ENCODE measurements at regions not wholly inside any gene's neighbourhood (a gene's known extent, or its start where the extent isn't known, plus 50 kb on each side); places are given as distances from the start of the nearest gene placed in this dataset.

DNA sequence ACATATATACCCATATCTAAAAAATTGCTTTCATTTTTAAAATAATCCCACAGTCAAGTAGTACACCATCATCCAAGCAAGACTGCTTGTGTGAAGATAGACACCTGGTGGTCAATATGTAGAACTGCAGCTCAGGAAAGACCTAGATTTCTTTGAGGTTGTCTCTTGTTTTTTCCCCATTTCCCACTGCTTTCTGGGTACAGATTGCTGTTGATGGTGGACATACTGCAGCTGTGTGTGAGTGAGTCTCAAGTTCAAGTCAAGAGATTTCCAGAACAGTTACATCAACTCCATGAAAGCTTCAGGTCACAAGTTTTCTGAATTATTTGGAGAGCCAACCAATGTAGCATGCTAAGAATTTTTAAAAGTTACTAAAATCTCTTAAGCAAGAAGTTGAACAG lies 306.4 kb downstream of the DUSP10 start:
- no peaks in the 10 kb centered on the region for H3K27me3 ChIP-seq (replicated peaks in 1 of 2; ENCODE audit: control insufficient read depth in 2 of 2, extremely low read depth in 1 of 2, insufficient read depth in 2 of 2, low read length in 1 of 2)
- H3K36me3 Mint-ChIP-seq: no peaks in the 10 kb centered on the region
- H3K4me3 Mint-ChIP-seq: no peak overlapping the region
- POLR2A ChIA-PET: interaction anchor here in 1 of 2 donors (0.6 kb wide), 1 partner anchor 514 kb away, joined by 4 read pairs; no protein-coding TSS in a partner anchor
- H3K9me3 Mint-ChIP-seq: no peaks in the 10 kb centered on the region
- H3K27ac ChIP-seq (ENCODE audit: low read length): no peak overlapping the region
- H3K36me3 ChIP-seq (ENCODE audit: control insufficient read depth in 2 of 2, extremely low read depth in 1 of 2, insufficient read depth in 1 of 2, low read length in 1 of 2): no peaks in the 10 kb centered on the region
- H3K4me3 ChIP-seq (ENCODE audit: control insufficient read depth in 1 of 2, extremely low read depth in 1 of 2, low read length in 1 of 2): no peak overlapping the region
- peaks cover 4 to 6% of the 10 kb centered on the region in 2 donors for H3K27me3 Mint-ChIP-seq
- no peaks in the 10 kb centered on the region for H3K9me3 ChIP-seq
- ATAC-seq (replicated peaks in 1 of 4) (peak in 3 of 4 experiments; percentile 32 to 60 (median 49)), DNase-seq (peak in 2 of 35 experiments; percentile 4 to 56)
- CTCF ChIA-PET: interaction anchor here (0.5 to 2.6 kb wide), 10 partner anchors 10 to 1019 kb away, joined by 3 to 9 read pairs (median 3); no protein-coding TSS in a partner anchor
- H3K4me1 Mint-ChIP-seq: peaks cover 19 to 31% (median 25%) of the 10 kb centered on the region in 3 donors
- H3K27ac Mint-ChIP-seq: peak overlapping the region in 1 of 2 donors; percentile 17
- peaks cover 0 to 2% of the 10 kb centered on the region in 2 experiments for H3K4me1 ChIP-seq (ENCODE audit: control insufficient read depth in 1 of 2, extremely low read depth in 1 of 2, insufficient read depth in 2 of 2, low read length in 2 of 2)

DNA sequence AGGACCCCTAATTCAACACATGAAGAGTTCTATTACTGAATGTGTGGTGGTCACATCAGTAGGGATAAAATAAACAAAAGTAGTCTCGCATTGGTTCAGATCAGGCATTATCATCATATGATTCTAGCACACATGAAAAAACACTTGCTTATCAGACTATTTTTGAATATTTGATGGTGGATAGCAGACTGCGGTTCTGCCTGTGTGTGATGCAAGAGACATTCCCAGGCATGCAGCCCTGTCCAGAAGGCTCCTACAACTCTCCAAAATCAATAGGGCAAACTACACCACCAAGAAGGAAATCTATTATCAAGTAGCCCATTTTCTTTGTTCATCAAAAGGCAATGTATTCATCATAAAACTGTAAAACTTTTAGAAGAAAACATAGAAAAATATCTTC lies 304.7 kb downstream of the DUSP10 start:
- Histone ChIP-seq H3K4me3 (ENCODE audit: control insufficient read depth in 1 of 2, extremely low read depth in 1 of 2, low read length in 1 of 2) (no peak overlapping the region), H3K27ac (ENCODE audit: low read length) (no peak overlapping the region), H3K36me3 (ENCODE audit: control insufficient read depth in 2 of 2, extremely low read depth in 1 of 2, insufficient read depth in 1 of 2, low read length in 1 of 2) (no peaks in the 10 kb centered on the region), H3K27me3 (replicated peaks in 1 of 2; ENCODE audit: control insufficient read depth in 2 of 2, extremely low read depth in 1 of 2, insufficient read depth in 2 of 2, low read length in 1 of 2) (no peaks in the 10 kb centered on the region), H3K9me3 (no peaks in the 10 kb centered on the region), H3K4me1 (ENCODE audit: control insufficient read depth in 1 of 2, extremely low read depth in 1 of 2, insufficient read depth in 2 of 2, low read length in 2 of 2) (peaks cover 0 to 2% of the 10 kb centered on the region in 2 experiments)
- H3K27me3 Mint-ChIP-seq: peaks cover 0 to 2% of the 10 kb centered on the region in 2 donors
- H3K27ac Mint-ChIP-seq: no peak overlapping the region
- no peak for ATAC-seq (replicated peaks in 1 of 4)
- no peak overlapping the region for H3K4me3 Mint-ChIP-seq
- no peaks in the 10 kb centered on the region for H3K9me3 Mint-ChIP-seq
- no CpG with 5 or more reads among the region's 2 CpGs for WGBS (ENCODE audit: insufficient coverage)
- CTCF ChIA-PET: no interaction called here
- peaks cover 19 to 35% (median 29%) of the 10 kb centered on the region in 3 donors for H3K4me1 Mint-ChIP-seq
- H3K36me3 Mint-ChIP-seq: no peaks in the 10 kb centered on the region
- no peak for DNase-seq
- POLR2A ChIA-PET: no interaction called here

DNA sequence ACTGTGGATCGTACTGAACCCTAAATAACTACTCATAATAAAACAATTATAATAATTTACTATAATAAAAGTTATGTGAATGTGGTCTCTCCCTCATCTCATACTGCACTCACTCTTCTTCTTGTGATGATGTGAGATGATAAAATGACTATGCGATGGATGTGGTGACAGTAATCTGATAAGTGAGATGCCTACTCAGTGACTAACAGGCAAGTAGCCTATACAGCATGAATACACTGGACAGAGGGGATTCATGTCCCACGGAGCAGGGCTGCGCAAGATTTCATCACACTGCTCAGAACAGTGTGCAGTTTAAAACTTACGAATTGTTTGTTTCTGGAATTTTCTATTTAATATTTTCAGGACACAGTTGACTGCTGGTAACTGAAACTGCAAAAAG lies 304.0 kb downstream of the DUSP10 start:
- 82% methylated on average over 2 of the region's 5 CpGs for WGBS (ENCODE audit: insufficient coverage)
- CTCF ChIA-PET: no interaction called here

DNA sequence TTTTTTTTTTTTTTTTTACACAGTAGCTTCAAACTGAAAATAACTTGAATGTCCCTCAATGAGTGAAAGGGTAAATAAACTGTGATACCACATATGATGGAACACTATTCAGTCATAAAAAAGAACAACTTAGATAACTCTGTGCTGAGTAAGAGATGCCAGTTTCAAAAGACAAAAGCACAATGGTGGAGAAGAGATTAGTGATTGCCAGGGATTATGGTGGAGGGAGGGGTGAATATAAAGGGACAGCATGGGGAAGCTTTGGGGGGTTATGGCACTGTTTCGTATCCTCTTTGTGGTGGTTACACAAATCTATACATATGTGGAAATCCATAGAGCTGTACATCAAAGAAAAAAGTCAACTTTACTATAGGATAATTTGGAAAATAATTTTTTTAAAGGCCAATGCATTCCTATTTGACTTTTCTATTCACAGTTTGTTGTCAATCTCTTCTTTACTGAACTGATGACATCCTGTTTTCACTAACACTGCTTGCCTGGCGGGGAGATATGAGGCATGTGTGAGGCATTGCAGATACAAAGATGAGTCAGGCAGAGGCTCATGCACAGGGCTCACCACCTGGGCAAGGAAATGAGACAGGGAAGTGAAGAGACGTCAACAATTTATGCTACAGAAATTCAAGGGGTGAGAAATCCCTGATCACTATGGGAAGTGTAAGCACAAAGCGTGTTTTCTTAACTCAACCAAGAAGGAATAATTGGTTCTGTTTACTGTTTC lies 302.7 kb downstream of the DUSP10 start:
- ChIA-PET CTCF (interaction anchor here in 1 of 2 donors (0.5 to 0.7 kb wide), 3 partner anchors 95 to 1206 kb away, joined by 4 to 7 read pairs (median 4); no protein-coding TSS in a partner anchor), POLR2A (interaction anchor here in 1 of 2 donors (0.6 kb wide), 1 partner anchor 9 kb away, joined by 4 read pairs; no protein-coding TSS in a partner anchor)
- Mint-ChIP-seq H3K27ac (peak overlapping the region; percentile 79 to 87), H3K4me1 (peaks cover 19 to 35% (median 29%) of the 10 kb centered on the region in 3 donors), H3K4me3 (peak overlapping the region in 2 of 3 donors; percentile 26 to 56), H3K36me3 (no peaks in the 10 kb centered on the region), H3K27me3 (peaks cover 0 to 3% of the 10 kb centered on the region in 2 donors), H3K9me3 (no peaks in the 10 kb centered on the region)
- ATAC-seq (replicated peaks in 1 of 4) (peak; percentile 72 to 96 (median 92)), DNase-seq (peak in 27 of 35 experiments; percentile 2 to 47 (median 15))
- Histone ChIP-seq H3K27me3 (replicated peaks in 1 of 2; ENCODE audit: control insufficient read depth in 2 of 2, extremely low read depth in 1 of 2, insufficient read depth in 2 of 2, low read length in 1 of 2) (no peaks in the 10 kb centered on the region), H3K4me3 (ENCODE audit: control insufficient read depth in 1 of 2, extremely low read depth in 1 of 2, low read length in 1 of 2) (no peak overlapping the region), H3K9me3 (no peaks in the 10 kb centered on the region), H3K4me1 (ENCODE audit: control insufficient read depth in 1 of 2, extremely low read depth in 1 of 2, insufficient read depth in 2 of 2, low read length in 2 of 2) (peaks cover 0 to 2% of the 10 kb centered on the region in 2 experiments), H3K27ac (ENCODE audit: low read length) (no peak overlapping the region), H3K36me3 (ENCODE audit: control insufficient read depth in 2 of 2, extremely low read depth in 1 of 2, insufficient read depth in 1 of 2, low read length in 1 of 2) (no peaks in the 10 kb centered on the region)
- no CpG with 5 or more reads among the region's 4 CpGs for WGBS (ENCODE audit: insufficient coverage)

More for the DNA sequence above, 304.0 kb downstream of the DUSP10 start:
- no peak overlapping the region for H3K27ac ChIP-seq (ENCODE audit: low read length)
- DNase-seq: no peak
- no peaks in the 10 kb centered on the region for H3K9me3 ChIP-seq
- peak overlapping the region in 1 of 2 donors; percentile 23 for H3K27ac Mint-ChIP-seq
- no peak for ATAC-seq (replicated peaks in 1 of 4)
- POLR2A ChIA-PET: no interaction called here
- H3K9me3 Mint-ChIP-seq: no peaks in the 10 kb centered on the region
- H3K4me1 ChIP-seq (ENCODE audit: control insufficient read depth in 1 of 2, extremely low read depth in 1 of 2, insufficient read depth in 2 of 2, low read length in 2 of 2): peaks cover 0 to 2% of the 10 kb centered on the region in 2 experiments
- H3K27me3 ChIP-seq (replicated peaks in 1 of 2; ENCODE audit: control insufficient read depth in 2 of 2, extremely low read depth in 1 of 2, insufficient read depth in 2 of 2, low read length in 1 of 2): no peaks in the 10 kb centered on the region
- no peak overlapping the region for H3K4me3 ChIP-seq (ENCODE audit: control insufficient read depth in 1 of 2, extremely low read depth in 1 of 2, low read length in 1 of 2)
- H3K4me1 Mint-ChIP-seq: peaks cover 19 to 35% (median 29%) of the 10 kb centered on the region in 3 donors
- H3K4me3 Mint-ChIP-seq: no peak overlapping the region
- peaks cover 0 to 2% of the 10 kb centered on the region in 2 donors for H3K27me3 Mint-ChIP-seq
- no peaks in the 10 kb centered on the region for H3K36me3 ChIP-seq (ENCODE audit: control insufficient read depth in 2 of 2, extremely low read depth in 1 of 2, insufficient read depth in 1 of 2, low read length in 1 of 2)
- no peaks in the 10 kb centered on the region for H3K36me3 Mint-ChIP-seq

- Mint-ChIP-seq H3K4me1 (peaks cover 18 to 34% (median 28%) of the 10 kb centered on the region in 3 donors), H3K4me3 (no peak overlapping the region), H3K9me3 (no peaks in the 10 kb centered on the region), H3K27ac (peak overlapping the region; percentile 44 to 79), H3K27me3 (peaks cover 0 to 2% of the 10 kb centered on the region in 2 donors), H3K36me3 (no peaks in the 10 kb centered on the region)
- Histone ChIP-seq H3K4me3 (ENCODE audit: control insufficient read depth in 1 of 2, extremely low read depth in 1 of 2, low read length in 1 of 2) (no peak overlapping the region), H3K4me1 (ENCODE audit: control insufficient read depth in 1 of 2, extremely low read depth in 1 of 2, insufficient read depth in 2 of 2, low read length in 2 of 2) (peaks cover 0 to 2% of the 10 kb centered on the region in 2 experiments), H3K36me3 (ENCODE audit: control insufficient read depth in 2 of 2, extremely low read depth in 1 of 2, insufficient read depth in 1 of 2, low read length in 1 of 2) (no peaks in the 10 kb centered on the region), H3K27ac (ENCODE audit: low read length) (no peak overlapping the region), H3K27me3 (replicated peaks in 1 of 2; ENCODE audit: control insufficient read depth in 2 of 2, extremely low read depth in 1 of 2, insufficient read depth in 2 of 2, low read length in 1 of 2) (peaks cover 0 to 2% of the 10 kb centered on the region in 2 experiments), H3K9me3 (no peaks in the 10 kb centered on the region)
- 0% methylated on average over 1 of the region's 4 CpGs for WGBS (ENCODE audit: insufficient coverage)
- POLR2A ChIA-PET: no interaction called here
- DNase-seq (peak in 6 of 35 experiments; percentile 1 to 57 (median 4)), ATAC-seq (replicated peaks in 1 of 4) (peak; percentile 66 to 80 (median 68))
- CTCF ChIA-PET: no interaction called here
These were observed 302.0 kb downstream of the DUSP10 start for GRCh38 chr1:221439747-221440501.

DNA sequence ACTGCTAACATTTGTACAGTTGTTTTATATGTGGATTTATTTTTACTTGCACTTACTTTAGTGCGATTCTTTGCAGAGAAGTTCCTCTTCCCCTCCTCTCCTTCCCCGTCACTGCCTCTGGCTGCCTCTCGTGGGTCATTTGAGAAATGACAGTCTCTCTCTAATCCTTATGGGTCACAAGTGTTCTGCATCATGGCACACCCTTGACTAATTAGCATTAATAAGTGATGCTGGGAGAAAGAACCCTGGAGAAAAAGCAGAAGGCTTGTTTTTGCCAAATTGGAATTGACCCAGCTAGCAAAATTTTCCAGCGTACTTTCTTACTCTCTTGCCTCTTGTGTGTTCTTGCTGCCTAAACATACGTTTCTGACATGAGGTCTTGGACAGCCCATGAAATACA lies 301.2 kb downstream of the DUSP10 start:
- Histone ChIP-seq H3K36me3 (ENCODE audit: control insufficient read depth in 2 of 2, extremely low read depth in 1 of 2, insufficient read depth in 1 of 2, low read length in 1 of 2) (no peaks in the 10 kb centered on the region), H3K27ac (ENCODE audit: low read length) (no peak overlapping the region), H3K4me3 (ENCODE audit: control insufficient read depth in 1 of 2, extremely low read depth in 1 of 2, low read length in 1 of 2) (no peak overlapping the region), H3K9me3 (no peaks in the 10 kb centered on the region), H3K4me1 (ENCODE audit: control insufficient read depth in 1 of 2, extremely low read depth in 1 of 2, insufficient read depth in 2 of 2, low read length in 2 of 2) (peaks cover 0 to 2% of the 10 kb centered on the region in 2 experiments), H3K27me3 (replicated peaks in 1 of 2; ENCODE audit: control insufficient read depth in 2 of 2, extremely low read depth in 1 of 2, insufficient read depth in 2 of 2, low read length in 1 of 2) (peaks cover 0 to 2% of the 10 kb centered on the region in 2 experiments)
- Mint-ChIP-seq H3K27me3 (peaks cover 0 to 1% of the 10 kb centered on the region in 2 donors), H3K9me3 (no peaks in the 10 kb centered on the region), H3K36me3 (no peaks in the 10 kb centered on the region), H3K4me3 (no peak overlapping the region), H3K4me1 (peaks cover 11 to 27% (median 21%) of the 10 kb centered on the region in 3 donors), H3K27ac (no peak overlapping the region)
- POLR2A ChIA-PET: no interaction called here
- no peak for ATAC-seq (replicated peaks in 1 of 4)
- CTCF ChIA-PET: no interaction called here
- WGBS (ENCODE audit: insufficient coverage): 82% methylated on average over 2 of the region's 5 CpGs
- DNase-seq: no peak
